AG09309 (cell line): ENCODE measurements at regions not wholly inside any gene's neighbourhood (a gene's known extent, or its start where the extent isn't known, plus 50 kb on each side); places are given as distances from the start of the nearest gene placed in this dataset.

Source experiments
- DNase-seq: peaks from one replicate; pipeline ENCODE4 v3.0.0-alpha.2; 2010; ENCODE audit warnings: low read depth
- H3K4me3 ChIP-seq: 2 replicates; pipeline ENCODE4 v1.5.1; 2011; ENCODE audit warnings: mild to moderate bottlenecking, low read depth, low read length, moderate library complexity; ENCODE audit not compliant: control insufficient read depth
- TF ChIP-seq, protein P1 (sequence below): IDR thresholded peaks from 2 replicates; pipeline ENCODE4 v1.5.1; 2011; ENCODE audit warnings: mild to moderate bottlenecking, low read depth, low read length, inconsistent platforms; ENCODE audit not compliant: insufficient read depth, control insufficient read depth; ENCODE audit errors: missing control alignments

DNA sequence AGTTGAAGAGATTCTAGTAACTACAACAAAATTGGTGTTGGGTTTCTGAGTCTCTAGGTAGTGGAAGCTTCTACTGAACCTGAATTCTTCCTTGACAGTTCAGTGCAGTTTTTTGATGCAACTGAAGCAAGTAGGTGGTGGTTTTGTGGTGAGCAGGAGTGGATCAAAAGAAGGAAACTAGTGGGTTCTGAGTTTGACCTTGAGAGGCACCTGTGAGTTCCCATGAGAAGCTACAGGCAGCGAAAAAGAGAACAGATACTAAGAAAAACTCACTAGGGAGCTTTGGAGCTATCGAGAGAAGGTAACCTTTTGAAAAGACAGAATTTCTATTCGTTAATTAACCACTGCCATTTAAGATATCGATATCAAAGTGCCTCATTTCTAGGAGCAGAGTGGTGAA lies 145.2 kb downstream of the PDHA2 start:
- no peak overlapping the region for H3K4me3 ChIP-seq
- TF ChIP-seq, protein P1, sequence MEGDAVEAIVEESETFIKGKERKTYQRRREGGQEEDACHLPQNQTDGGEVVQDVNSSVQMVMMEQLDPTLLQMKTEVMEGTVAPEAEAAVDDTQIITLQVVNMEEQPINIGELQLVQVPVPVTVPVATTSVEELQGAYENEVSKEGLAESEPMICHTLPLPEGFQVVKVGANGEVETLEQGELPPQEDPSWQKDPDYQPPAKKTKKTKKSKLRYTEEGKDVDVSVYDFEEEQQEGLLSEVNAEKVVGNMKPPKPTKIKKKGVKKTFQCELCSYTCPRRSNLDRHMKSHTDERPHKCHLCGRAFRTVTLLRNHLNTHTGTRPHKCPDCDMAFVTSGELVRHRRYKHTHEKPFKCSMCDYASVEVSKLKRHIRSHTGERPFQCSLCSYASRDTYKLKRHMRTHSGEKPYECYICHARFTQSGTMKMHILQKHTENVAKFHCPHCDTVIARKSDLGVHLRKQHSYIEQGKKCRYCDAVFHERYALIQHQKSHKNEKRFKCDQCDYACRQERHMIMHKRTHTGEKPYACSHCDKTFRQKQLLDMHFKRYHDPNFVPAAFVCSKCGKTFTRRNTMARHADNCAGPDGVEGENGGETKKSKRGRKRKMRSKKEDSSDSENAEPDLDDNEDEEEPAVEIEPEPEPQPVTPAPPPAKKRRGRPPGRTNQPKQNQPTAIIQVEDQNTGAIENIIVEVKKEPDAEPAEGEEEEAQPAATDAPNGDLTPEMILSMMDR = no peak
- DNase-seq = no peak

DNA sequence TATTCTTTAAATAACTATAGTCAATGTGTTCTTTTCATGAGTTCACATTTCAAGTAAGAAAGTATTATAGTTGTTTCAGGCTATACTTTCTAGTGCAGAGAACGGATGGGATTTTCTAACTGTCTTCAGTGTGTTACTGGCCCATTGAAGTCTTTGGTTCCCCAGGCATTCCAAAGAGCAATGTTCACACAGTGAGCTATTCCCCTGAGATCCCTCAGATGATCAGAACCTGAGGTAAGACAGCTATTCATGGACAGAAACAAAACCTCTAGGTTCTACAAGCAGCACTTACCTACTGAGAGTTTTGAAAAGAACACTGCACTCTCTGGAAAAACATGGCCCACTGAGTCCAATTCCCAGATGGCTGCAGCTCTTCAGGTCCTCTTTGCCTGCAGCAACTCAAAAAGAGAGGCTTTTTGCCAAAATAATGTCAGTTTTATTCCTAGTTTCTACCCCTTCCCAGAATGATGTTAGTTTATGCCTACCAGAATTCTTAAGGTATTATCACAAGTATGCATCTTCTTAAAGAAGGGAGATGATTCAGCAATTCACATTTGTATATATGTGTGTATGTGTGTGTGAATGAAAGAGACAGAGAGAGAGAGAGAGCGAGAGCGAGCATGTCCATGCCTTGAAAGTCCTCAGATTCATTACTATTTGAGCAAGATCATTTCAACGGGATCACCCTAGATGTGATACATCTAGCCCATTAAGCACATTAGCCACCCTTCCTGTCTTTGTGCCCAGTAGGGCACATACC lies 146.1 kb downstream of the PDHA2 start:
- TF ChIP-seq, protein P1 = no peak
- DNase-seq = no peak
- no peak overlapping the region for H3K4me3 ChIP-seq

DNA sequence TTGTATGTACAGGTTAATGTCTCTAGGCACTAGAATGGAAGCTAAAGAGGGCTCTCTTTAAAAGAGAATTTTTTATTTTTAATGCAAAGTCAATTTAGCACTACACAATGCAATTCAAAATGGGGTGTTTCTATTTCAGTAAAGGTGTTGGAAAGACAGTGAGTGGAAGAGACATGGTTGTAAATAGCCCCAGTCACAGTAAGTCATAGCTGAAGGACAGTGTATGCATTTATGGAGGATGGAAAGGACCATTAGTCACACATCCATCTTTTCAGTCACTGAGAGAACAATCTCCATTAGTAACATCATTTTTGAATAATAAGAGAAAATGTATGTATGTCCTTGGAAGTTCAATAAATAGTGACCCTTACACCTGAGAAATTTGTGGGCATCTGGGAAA lies 148.0 kb downstream of the PDHA2 start:
- no peak overlapping the region for H3K4me3 ChIP-seq
- TF ChIP-seq, protein P1 = no peak
- no peak for DNase-seq

DNA sequence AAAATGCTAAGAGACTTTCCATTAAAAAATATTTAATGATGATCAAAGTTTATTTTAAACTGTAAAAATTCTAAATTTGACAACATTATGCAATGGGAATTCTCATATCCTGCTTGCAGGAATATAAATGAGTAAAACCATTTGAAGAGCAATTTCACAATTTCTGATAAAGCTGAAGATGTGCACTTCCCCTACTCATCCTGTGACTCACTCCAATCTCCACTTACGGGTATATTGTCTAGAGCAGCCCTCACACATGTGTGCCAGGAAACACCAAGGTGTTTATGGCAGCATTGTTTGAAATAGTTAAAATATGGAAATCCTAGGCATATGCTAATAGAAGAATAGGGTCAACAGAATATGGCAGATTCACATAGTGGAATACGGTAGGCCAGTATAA lies 158.4 kb downstream of the PDHA2 start:
- no peak overlapping the region for H3K4me3 ChIP-seq
- TF ChIP-seq, protein P1 = no peak

DNA sequence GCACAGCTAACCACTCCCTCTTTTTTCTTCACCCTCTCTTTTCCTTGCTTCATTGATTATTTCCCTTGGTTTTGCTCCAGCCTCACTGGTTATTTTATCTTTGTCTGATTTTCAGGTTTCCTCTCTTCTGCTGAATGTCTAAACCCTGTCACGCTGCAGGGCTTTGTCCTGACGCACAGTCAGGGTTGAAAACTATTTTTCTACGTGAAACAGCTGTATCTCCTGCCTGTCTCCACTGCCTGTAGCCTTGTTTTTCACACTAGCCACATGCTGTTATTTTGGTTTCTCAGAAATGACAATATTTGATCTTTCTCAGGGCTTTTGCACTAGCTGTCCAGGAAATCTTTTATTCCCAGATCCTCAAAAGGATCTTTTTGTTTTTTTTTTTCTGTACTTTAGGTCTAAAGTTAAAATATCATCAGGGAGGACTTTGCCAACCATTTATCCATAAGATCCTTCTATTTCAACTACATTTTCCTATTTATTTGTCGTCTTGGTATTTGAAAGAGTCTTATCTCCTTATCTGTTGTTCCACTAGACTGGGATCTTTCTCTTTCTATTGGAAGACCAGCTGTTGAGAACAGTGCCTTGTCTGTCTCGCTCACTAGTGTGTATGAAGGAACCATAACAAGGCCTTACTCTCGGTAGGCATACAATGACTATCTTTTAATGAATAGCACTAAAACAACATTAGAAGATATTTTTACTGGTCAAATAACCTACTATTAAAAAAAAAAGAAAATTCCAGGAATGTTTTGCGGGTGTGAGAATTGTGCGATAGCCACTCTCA lies 164.3 kb downstream of the PDHA2 start:
- TF ChIP-seq, protein P1 = no peak
- no peak for DNase-seq
- H3K4me3 ChIP-seq = no peak overlapping the region

More for the DNA sequence above, 158.4 kb downstream of the PDHA2 start:
- DNase-seq = no peak

DNA sequence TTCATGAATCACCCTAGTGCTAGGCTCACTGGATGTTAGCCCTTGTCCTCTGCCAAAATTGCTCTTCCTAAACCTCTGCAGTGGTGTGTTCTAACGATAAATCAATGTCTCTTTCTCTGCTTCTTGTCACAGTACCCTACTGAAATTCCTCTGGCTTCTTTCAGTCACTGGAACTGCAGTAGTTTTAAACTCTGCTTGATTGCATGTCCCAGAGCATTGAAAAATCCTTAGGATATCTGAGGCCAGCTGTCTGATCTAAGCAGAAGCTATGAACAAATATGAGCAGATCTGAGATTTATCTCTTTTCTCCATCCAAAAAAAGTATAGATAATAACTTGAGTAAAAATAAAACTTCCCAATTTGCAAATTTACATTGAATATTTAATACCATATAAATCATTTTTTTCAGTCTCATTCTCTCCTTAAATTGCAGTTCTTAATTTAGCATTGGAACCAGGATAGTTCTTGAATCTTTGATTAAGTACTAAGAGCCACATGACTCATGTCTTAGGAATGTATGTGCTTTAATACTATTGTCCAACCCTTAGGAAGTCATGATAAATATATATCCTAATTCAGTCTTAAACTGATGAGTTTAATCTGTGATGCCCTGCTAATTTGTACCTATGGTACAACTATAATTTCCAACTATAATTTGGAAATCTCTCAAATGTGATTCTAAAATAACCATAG lies 169.7 kb downstream of the PDHA2 start:
- TF ChIP-seq, protein P1 = no peak
- no peak for DNase-seq
- H3K4me3 ChIP-seq = no peak overlapping the region
